HG03354 (cell line): ENCODE measurements at regions not wholly inside any gene's neighbourhood (a gene's known extent, or its start where the extent isn't known, plus 50 kb on each side); places are given as distances from the start of the nearest gene placed in this dataset.

ENCODE experiments used
- ATAC-seq: cut with Tn5 transposase; IDR thresholded peaks from one replicate; pipeline ENCODE4 v1.9.1; 2021; ENCODE audit warnings: mild to moderate bottlenecking; ENCODE audit not compliant: unreplicated experiment, poor library complexity, severe bottlenecking

DNA sequence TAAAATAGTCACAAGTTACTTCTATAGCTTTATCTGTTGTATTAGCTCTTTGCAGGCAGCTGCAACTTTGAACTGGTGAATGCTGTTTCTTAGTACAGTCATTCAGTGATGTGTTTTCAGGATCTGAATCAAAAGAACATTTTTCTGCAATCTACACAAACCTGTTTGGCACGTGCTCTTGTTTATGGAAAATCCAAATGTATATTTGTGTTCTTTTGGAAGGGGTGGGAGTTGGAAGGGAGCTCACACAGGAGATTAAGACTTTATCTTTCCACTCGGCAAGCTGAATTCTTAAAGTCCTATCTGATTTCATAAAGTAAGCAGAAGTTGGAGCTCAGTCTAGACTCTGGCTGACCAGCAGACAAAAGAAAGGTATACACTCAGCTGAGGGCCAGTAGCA lies 300.2 kb downstream of the MAP2K6 start:
- no peak for ATAC-seq

DNA sequence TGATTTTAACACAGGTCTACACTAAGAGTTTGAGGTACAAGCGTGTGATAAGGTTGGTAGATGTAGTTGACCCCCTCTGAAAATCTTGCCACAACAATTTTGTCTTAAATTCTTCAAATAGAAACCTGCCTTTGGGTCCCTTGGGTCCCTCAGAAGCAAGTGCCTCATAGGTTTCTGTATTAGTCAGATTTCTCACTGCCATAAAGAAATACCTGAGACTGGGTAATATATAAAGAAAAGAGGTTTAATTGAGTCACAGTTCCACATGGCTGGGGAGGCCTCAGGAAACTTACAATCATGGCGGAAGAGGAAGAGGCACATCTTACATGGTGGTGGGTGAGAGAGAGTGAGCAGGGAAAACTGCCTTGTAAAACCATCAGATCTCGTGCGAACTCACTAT lies 301.2 kb downstream of the MAP2K6 start:
- ATAC-seq, result no peak

DNA sequence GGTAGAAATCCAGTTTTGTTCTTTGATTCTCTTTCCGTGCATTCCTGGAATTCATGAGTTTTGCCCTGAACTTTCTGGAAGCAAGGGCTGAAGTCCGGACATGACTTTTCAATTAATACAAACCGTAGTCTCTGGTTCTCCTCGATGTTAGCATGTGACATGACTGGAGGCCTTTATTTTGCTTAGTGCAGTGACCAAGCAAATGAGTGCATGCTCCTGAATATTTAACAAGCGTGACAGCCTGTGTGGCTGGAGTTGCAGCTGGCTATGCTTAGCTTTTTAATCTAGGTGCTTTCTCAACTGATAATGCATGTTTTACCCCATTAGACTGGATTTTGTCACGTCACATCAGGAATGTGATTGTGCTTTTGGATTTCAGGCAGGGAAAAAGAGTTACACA lies 302.1 kb downstream of the MAP2K6 start:
- ATAC-seq, result no peak

DNA sequence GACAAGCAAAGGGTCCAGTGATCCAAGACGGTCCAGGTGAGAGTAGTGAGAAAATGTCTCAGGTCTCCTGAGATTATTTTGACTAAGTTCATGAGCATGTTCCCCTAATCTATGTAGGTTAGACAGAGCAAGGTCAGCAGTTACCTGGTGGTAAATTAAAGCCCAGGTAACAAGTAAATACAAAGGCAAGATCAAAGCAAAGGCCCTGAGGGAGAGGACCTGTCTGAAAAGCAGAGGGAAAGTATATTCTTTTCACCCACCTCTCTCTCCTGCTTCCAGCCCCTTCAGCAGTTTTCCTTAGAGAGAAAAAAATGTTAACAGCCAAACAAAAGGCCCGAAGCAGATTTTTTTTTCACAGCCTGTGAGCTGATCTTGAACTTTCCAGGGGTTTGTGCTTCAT lies 302.7 kb downstream of the MAP2K6 start:
- no peak for ATAC-seq

DNA sequence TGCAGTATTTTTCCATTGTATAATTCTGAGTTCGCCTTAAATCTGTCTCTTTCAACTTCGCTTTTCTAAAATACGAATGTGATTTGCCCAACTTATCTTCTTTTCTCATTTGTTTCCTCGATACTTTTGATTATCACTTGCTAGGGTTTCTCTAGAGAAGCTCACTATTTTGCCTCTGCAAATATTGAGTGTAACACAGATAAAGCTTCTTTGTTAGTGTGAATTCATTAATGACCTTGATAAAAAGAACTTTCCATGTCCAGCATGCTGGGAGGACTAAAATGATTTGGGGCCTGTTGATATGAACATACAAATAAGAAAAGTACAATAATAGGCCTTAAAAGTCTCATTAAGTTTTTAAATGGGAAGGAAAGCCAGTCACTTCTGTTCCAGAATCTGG lies 303.3 kb downstream of the MAP2K6 start:
- no peak for ATAC-seq

DNA sequence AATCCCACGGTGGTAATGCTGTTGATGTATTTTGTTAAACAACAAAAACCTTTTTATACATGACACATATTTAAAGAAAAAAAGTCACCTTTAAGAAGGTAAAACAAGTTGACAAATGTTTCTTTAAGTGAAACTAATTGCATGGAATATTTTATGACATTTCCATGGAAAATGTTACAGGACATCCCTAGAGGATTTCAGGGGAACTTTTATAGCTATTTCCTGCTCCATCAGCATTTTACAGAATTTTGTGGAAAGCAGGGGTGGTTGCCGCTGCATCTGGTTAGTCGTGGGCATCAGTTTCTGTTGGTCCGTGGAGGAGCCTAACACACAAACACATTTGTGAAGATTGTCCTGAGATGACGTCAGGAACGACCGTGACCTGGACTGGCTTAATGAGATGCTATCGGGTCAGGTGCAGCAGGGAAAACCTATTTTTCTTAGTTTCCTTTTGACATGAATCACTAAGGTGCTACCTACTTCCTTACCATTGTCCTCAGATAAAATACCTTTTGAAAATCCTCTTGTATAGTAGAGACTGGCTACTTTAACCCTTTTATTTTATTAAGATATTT lies 305.1 kb downstream of the MAP2K6 start:
- ATAC-seq, result no peak

DNA sequence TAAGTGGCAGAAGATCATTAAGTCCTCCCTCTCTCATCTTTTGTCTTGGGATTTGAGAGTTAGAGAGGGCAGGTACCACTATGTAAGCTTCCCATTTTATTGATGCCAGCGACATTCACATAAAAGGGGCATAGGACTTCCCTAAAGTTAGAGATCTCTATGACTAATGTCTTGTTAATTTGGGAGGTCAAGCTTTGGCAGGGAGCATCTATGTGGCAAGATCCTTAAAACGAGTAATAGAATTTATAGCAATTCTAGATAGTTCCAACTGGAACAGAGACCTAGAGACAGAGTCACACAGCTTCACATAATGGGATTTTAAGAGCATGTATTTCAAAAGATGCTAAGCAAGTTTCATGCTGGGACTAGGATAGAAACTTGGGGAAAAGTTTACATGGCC lies 308.0 kb downstream of the MAP2K6 start:
- ATAC-seq, result no peak

DNA sequence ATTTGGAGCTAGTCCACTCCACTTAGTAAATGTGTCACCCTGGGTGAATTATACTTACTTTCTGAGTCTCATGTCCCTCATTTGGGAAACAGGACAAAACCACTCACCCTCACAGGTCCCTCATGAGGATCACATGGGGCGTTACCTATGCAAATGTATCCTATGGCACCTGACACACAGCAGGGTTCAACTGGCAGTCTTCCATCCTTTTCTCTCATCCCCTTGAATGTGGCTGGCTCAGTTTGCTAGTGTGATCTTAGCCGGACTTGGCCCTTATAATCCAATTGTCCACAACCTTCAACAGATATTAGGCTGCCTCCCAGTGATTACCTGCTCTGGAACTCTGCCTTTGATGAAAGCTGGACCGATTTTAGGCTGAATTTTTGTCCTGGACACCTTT lies 308.8 kb downstream of the MAP2K6 start:
- no peak for ATAC-seq

DNA sequence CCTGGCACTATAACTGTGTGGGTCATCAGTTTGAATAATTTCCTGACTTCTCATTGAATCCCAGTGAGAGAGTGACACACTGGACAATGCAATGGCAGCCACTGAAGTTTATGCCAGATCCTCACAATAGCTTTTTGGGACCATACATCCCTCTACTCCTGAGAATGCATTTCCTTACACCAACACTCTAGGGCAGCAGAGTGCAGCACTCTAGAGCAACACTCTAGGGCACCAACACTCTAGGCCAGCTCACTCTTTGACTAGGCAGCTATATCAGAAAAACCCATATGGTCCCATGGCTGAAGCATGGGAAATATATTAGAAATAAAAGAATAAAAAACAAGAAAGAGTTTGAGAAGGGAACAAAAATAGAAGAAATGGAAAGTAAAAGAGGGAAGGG lies 309.2 kb downstream of the MAP2K6 start:
- no peak for ATAC-seq

DNA sequence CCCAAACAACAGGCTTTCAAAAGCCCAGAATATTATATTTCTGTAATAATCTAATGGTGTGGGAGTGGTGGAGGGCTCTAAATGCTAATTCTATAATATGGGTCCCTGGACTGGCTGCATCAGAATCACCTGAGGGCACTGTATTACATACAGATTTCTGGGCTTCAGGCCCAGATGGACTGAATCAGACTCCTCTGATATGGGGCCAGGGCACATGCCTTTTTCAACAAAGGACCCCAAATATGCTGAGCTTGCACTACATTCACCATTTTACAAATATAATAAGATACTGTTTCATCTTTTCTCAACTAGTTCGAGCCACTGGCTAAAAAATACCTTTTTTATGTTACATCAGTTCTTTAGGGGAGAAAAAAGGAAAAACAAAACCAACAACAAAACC lies 309.7 kb downstream of the MAP2K6 start:
- ATAC-seq, result no peak

DNA sequence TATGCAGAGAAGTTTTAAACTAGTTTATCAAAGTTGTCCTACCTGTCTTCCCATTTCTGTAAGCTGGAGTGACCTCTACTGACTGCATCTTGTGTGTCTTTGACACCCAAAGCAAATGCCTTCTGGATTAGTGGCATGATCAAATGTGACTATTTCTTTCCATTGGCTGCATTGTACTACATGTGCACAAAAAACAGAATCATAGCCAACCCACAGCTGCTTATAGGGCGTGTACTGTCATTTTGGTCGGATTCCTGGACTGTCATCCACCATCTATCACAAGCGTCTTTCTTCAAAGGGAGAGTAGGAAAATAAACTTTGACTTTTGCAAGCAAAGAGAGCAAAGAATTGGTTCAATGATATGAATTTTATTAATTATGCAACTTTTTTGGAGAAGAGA lies 310.6 kb downstream of the MAP2K6 start:
- no peak for ATAC-seq

DNA sequence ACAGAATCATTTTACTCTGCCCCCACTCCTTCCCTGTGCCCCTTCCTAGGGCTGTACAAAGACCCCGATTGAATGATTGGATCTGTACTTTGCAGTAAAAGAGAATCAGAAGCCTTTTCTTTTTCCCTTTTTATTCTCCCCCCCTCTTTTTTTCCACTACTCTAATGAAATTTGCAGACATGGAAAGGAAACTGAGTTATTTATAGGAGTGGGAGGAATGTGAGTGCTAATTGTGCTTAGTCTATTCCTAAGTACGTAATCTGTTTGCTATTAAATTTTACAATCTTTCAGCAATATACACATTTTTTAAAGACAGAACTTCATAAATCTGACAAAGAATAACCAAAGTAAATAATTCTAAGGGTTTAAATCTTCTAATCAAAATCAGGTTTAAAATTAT lies 314.3 kb downstream of the MAP2K6 start:
- ATAC-seq, result no peak

DNA sequence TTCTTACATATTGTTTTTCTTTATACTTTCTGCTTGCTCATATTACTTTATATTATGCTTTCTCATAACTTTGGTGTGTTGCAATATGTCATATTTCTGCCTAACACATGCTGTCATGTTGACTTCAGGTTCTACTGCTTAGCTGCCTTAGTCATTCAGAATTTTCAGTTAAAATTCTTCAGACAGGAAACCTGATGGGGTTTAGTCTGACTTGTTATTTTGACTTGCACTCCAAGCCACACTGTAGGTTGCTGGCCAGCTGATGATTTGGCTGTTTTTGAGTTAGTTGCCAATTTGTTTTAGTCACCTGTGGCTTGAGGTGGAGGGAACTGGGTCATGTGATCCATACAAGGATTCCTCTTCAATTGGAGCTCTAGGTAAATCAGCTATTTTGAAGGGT lies 315.4 kb downstream of the MAP2K6 start:
- no peak for ATAC-seq

DNA sequence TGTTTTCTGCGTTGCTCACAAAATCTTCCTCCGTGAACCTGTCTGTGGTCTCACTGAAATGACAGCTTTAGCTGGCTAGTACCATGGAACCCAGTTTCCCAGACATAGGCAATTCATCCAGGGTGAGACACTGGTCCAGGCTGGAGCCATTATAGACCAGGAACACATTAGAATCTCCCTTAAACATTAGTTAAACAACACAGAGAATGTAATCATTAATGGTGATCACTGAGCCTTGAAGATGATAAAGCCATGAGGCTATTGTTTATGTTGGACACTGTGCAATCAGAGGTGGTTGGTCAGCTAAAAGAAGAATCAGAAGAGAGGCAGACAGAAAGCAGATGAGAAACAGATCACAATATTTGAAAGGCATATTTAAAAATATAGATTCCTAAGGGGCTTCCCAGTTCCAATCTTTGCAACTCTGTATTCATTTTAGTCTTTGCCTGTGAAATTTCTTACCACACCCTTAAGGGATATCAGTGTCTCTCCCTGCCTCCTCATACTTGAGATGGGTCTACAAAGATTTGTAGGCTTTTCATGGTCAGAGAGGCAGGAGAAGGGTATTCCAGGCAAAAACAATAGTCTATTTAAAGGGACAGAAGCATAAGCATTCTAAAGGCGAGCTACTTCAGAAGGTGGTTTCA lies 317.9 kb downstream of the MAP2K6 start:
- ATAC-seq, result no peak

DNA sequence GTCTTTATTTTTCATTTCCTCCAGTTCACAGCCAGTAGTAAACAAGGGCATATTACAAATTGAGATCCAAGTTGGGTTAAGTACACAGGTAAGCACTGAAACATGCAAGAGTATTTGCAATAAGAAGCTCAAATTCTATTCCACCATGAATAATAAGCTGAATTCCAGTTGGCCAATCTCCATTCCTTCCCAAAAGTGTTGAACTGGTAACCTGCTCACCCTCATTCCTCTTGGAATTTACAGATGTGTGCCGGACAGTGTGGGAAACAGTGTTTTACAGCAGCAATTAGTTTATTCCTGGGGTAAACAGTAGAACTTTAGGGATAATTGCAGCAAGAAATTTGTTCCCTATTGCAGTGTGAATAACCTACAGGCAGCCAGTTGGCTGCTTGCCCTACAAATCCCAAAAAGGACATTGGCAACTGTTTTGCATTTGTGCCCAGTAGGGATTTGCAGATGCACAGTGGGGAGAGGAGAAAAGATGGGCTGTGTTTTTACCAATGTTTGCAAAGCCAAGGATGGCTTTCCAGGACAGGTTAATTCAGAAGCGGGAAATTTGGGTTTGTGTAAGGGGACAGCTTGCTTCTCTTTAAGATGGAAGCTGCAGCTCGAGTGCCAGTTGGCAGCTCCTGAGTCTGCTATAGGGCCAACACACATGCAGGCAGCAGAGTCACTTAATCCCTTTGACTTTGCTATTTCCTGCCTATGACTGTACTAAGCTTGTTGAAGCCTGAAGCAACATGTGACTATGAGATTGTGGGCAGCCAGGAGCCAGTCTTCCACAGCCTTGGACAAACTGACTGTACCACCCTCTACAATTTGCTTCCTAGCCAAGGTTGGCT lies 318.9 kb downstream of the MAP2K6 start:
- ATAC-seq, result no peak

DNA sequence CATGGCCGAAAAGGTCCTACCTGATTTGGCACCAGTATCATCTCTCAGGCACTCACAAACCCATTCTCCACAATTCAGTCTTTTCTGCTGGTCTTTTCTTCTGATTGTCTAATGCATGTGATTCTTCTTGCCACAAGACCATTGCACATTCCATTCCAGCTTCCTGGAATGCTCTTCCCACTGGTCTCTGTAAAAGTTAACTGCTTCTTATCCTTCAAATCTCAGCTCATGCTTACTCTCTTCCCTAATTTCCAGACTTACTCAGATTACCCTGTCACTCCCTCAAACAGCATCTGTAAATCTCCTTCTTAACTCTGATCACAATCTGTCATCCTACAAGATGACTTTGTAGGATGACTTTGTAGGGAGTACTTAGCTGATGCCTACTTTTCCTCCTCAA lies 320.2 kb downstream of the MAP2K6 start:
- no peak for ATAC-seq

DNA sequence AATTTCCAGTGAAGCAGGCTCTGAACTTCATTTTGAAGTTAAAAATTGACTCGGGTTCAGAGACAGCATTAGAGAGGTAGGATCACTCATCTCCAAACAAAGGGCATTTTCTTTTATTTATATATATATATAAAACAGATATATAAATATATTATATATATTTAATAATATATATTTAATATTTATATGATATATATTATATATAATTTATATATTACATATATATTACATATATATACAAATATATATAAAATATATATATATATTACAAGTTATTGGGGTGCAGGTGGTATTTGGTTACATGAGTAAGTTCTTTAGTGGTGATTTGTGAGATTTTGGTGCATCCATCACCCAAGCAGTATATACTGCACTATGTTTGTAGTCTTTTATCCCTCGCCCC lies 320.8 kb downstream of the MAP2K6 start:
- no peak for ATAC-seq

DNA sequence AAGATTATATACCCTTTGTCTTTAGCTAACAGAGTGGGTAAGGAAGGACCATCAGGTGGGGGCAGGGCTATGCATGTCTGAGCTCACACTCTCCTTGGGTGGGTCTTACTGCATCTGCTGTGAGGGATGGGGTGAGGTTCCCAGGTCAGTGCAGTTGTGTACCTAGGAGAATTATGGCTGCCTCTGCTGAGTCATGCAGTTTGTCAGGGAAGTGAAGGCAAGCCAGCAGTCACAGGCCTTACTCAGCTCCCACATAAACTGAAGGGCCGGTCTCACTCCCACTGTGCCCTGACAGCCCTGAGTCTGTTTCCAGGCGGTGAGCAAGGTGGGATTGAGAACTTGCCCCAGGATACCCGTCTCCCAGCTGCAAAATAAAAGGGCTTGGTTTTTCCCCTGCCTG lies 328.6 kb downstream of the MAP2K6 start:
- ATAC-seq, result no peak

DNA sequence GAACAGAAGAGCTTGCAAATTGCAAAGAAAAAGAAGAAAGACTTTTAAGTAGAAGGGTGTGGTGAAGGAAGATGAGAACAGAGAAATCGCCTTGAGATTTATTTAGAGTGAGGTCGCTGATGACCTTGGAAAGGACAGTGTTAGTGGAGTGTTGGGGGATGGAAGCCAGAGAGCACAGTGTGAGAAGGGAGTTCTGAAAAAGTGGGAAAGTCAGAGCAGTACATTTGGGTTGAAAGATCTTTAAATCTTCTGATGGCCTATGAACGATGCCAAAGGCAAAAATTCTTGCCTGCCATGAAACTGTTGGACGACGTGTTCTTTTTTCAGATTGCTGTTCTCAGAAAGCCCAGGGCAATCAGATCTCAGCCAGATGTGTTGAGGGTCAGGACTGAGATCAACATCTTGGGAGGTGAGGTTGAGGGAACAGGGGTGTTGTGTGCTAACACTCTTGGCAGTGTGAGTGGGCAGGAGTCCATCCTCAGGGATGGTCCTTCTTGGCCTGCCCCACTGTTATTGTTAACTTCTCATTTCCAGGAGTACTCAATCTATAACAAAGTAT lies 330.1 kb downstream of the MAP2K6 start:
- ATAC-seq, result no peak

DNA sequence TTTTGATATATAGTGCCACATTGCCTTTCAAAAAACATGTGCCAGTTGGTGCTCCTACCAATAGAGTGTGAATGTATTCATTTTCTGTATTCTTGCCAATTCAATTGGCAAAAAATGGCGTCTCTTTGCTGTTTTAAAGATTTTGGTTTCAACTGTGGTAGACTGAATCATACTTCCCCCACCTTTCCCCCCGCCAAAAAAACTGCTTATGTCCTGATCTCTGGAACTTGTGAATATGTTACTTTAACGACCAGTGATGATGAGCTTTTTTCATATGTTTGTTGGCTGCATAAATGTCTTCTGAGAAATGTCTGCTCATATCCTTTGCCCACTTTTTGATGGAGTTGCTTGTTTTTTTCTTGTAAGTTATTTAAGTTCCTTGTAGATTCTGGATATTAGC lies 325.1 kb upstream of the KCNJ16 start:
- ATAC-seq, result no peak
